H9 (cell line): ENCODE measurements at regions not wholly inside any gene's neighbourhood (a gene's known extent, or its start where the extent isn't known, plus 50 kb on each side); places are given as distances from the start of the nearest gene placed in this dataset.

ENCODE experiments used
- DNase-seq: peaks from one replicate; pipeline ENCODE4 v3.0.0-alpha.2; 2017
- H2AFZ ChIP-seq: one replicate; pipeline ENCODE4 v1.6.1; 2013; ENCODE audit warnings: mild to moderate bottlenecking, low read length, control low read depth, moderate library complexity
- H2AK5ac ChIP-seq: 2 replicates; pipeline ENCODE4 v1.6.1; 2013; ENCODE audit warnings: low read length, control low read depth, mixed read lengths; ENCODE audit not compliant: insufficient read length
- H2BK120ac ChIP-seq: one replicate; pipeline ENCODE4 v1.6.1; 2013; ENCODE audit warnings: low read depth, mild to moderate bottlenecking, low read length, control low read depth, inconsistent platforms; ENCODE audit not compliant: poor library complexity, severe bottlenecking
- H2BK12ac ChIP-seq: 2 replicates; pipeline ENCODE4 v1.6.1; 2013; ENCODE audit warnings: low read length, control low read depth, mixed read lengths, low read depth; ENCODE audit not compliant: insufficient read length
- H2BK15ac ChIP-seq: 2 replicates; pipeline ENCODE4 v1.6.1; 2013; ENCODE audit warnings: low read depth, low read length, control low read depth
- H2BK20ac ChIP-seq: one replicate; pipeline ENCODE4 v1.6.1; 2013; ENCODE audit warnings: low read depth, mild to moderate bottlenecking, low read length, control low read depth, inconsistent platforms; ENCODE audit not compliant: poor library complexity, severe bottlenecking
- H2BK5ac ChIP-seq: 2 replicates; pipeline ENCODE4 v1.6.1; 2013; ENCODE audit warnings: low read length, control low read depth, mixed read lengths; ENCODE audit not compliant: insufficient read length
- H3K14ac ChIP-seq: 2 replicates; pipeline ENCODE4 v1.6.1; 2013; ENCODE audit warnings: low read length, control low read depth; ENCODE audit not compliant: insufficient read depth
- H3K18ac ChIP-seq: 2 replicates; pipeline ENCODE4 v1.6.1; 2013; ENCODE audit warnings: low read depth, mild to moderate bottlenecking, mixed read lengths, low read length, control low read depth; ENCODE audit not compliant: insufficient read length
- H3K23ac ChIP-seq: 2 replicates; pipeline ENCODE4 v1.6.1; 2013; ENCODE audit warnings: low read length, control low read depth, mixed read lengths, low read depth; ENCODE audit not compliant: insufficient read length
- H3K23me2 ChIP-seq: 2 replicates; pipeline ENCODE4 v1.6.1; 2013; ENCODE audit warnings: low read depth, mild to moderate bottlenecking, mixed read lengths, low read length, control low read depth; ENCODE audit not compliant: insufficient read length, poor library complexity, severe bottlenecking
- H3K27ac ChIP-seq: 2 replicates; pipeline ENCODE4 v1.5.1; 2013; ENCODE audit warnings: low read length, control low read depth, mixed read lengths, low read depth; ENCODE audit not compliant: insufficient read length
- H3K27me3 ChIP-seq: 2 replicates; pipeline ENCODE4 v1.6.1; 2013; ENCODE audit warnings: low read length, control low read depth, inconsistent platforms; ENCODE audit not compliant: insufficient read depth
- H3K4ac ChIP-seq: 2 replicates; pipeline ENCODE4 v1.6.1; 2013; ENCODE audit warnings: low read depth, mild to moderate bottlenecking, control low read depth, inconsistent platforms, low read length, moderate library complexity
- H3K4me1 ChIP-seq: 2 replicates; pipeline ENCODE4 v1.6.1; 2013; ENCODE audit warnings: low read length, control low read depth, inconsistent platforms; ENCODE audit not compliant: insufficient read depth
- H3K4me2 ChIP-seq: 2 replicates; pipeline ENCODE4 v1.6.1; 2013; ENCODE audit warnings: low read length, control low read depth, mixed read lengths; ENCODE audit not compliant: insufficient read length, insufficient read depth
- H3K56ac ChIP-seq: 2 replicates; pipeline ENCODE4 v1.6.1; 2013; ENCODE audit warnings: low read depth, mild to moderate bottlenecking, mixed read lengths, low read length, control low read depth; ENCODE audit not compliant: insufficient read length
- H3K79me1 ChIP-seq: 2 replicates; pipeline ENCODE4 v1.6.1; 2013; ENCODE audit warnings: low read depth, mild to moderate bottlenecking, moderate library complexity, low read length, control low read depth, inconsistent platforms; ENCODE audit not compliant: insufficient read depth, poor library complexity, severe bottlenecking
- H3K79me2 ChIP-seq: 2 replicates; pipeline ENCODE4 v1.6.1; 2013; ENCODE audit warnings: low read length, control low read depth, inconsistent platforms; ENCODE audit not compliant: insufficient read depth
- H3K9ac ChIP-seq: 2 replicates; pipeline ENCODE4 v1.6.1; 2013; ENCODE audit warnings: low read length, control low read depth, mixed read lengths; ENCODE audit not compliant: insufficient read length; ENCODE audit errors: extremely low read depth
- H3K9me3 ChIP-seq: one replicate; pipeline ENCODE4 v1.6.1; 2013; ENCODE audit warnings: low read depth, low read length, inconsistent platforms; ENCODE audit not compliant: control insufficient read depth
- H3T11ph ChIP-seq: one replicate; pipeline ENCODE4 v1.6.1; 2013; ENCODE audit warnings: mild to moderate bottlenecking, low read length, control low read depth, inconsistent platforms
- H4K20me1 ChIP-seq: one replicate; pipeline ENCODE4 v1.6.1; 2013; ENCODE audit not compliant: control insufficient read depth, insufficient read length, insufficient read depth
- H4K5ac ChIP-seq: 2 replicates; pipeline ENCODE4 v1.6.1; 2013; ENCODE audit warnings: low read depth, mild to moderate bottlenecking, mixed read lengths, low read length, control low read depth; ENCODE audit not compliant: insufficient read length
- H4K8ac ChIP-seq: replicated peaks from 2 replicates; pipeline ENCODE4 v1.6.1; 2013; ENCODE audit warnings: low read length, control low read depth, mixed read lengths, low read depth; ENCODE audit not compliant: insufficient read length
- H4K91ac ChIP-seq: 2 replicates; pipeline ENCODE4 v1.6.1; 2013; ENCODE audit warnings: low read depth, mild to moderate bottlenecking, moderate library complexity, mixed read lengths, low read length, control low read depth; ENCODE audit not compliant: insufficient read length
- H3K27ac Mint-ChIP-seq, 3 experiments: 2 replicates in 2 of 3; 3 replicates in 1 of 3; pipeline ENCODE4 v1.8.0; 2020 to 2021; ENCODE audit warnings: mixed read lengths in 3 of 3, mild to moderate bottlenecking in 1 of 3, moderate library complexity in 1 of 3
- H3K27me3 Mint-ChIP-seq: 2 replicates; pipeline ENCODE4 v1.8.0; 2021; ENCODE audit warnings: low read depth, mild to moderate bottlenecking, moderate library complexity, mixed read lengths
- H3K36me3 Mint-ChIP-seq, 3 experiments: 2 replicates in 2 of 3; 3 replicates in 1 of 3; pipeline ENCODE4 v1.8.0; 2020 to 2021; ENCODE audit warnings: low read depth in 3 of 3, mixed read lengths in 3 of 3; ENCODE audit not compliant: insufficient read depth in 1 of 3
- H3K4me1 Mint-ChIP-seq, 2 experiments: 2 replicates each; pipeline ENCODE4 v1.8.0; 2020; ENCODE audit warnings: mixed read lengths in 2 of 2
- H3K4me3 Mint-ChIP-seq, 2 experiments: 2 replicates in 1 of 2; 3 replicates in 1 of 2; pipeline ENCODE4 v1.8.0; 2020 to 2021; ENCODE audit warnings: mild to moderate bottlenecking in 2 of 2, mixed read lengths in 2 of 2, moderate library complexity in 1 of 2
- H3K9me3 Mint-ChIP-seq, 2 experiments: 2 replicates in 1 of 2; 3 replicates in 1 of 2; pipeline ENCODE4 v1.8.0; 2020; ENCODE audit warnings: mild to moderate bottlenecking in 2 of 2, mixed read lengths in 2 of 2, moderate library complexity in 1 of 2
- CTCF ChIP-seq: fragments of 200-600 bp; sonication (generic); conservative IDR thresholded peaks from 3 replicates; pipeline ENCODE4 v1.8.0; 2021; ENCODE audit warnings: antibody characterized with exemption, mild to moderate bottlenecking
- WGBS: extraction: QIAGEN DNeasy Blood & Tissue Kit; methylation state at CpG from one replicate; pipeline ENCODE4 v1.1.7; 2013; ENCODE audit warnings: missing lambda C conversion rate, low lambda C conversion rate, mixed read lengths; ENCODE audit not compliant: insufficient read length; ENCODE audit errors: extremely low coverage; 5-methylcytosine and 5-hydroxymethylcytosine counted together

GRCh38 chr1:29893046-29893723 lies 656.9 kb downstream of the PTPRU start:
- Mint-ChIP-seq H3K36me3 (no peaks in the 10 kb centered on the region), H3K27me3 (peaks cover 9% of the 10 kb centered on the region), H3K4me1 (peaks cover 13 to 21% of the 10 kb centered on the region in 2 experiments), H3K9me3 (no peaks in the 10 kb centered on the region), H3K4me3 (no peak overlapping the region), H3K27ac (peak overlapping the region in 1 of 3 experiments; percentile 43; a peak in 1 of 7 replicates)
- Histone ChIP-seq H3K4ac (no peak overlapping the region), H2BK20ac (no peak overlapping the region), H2BK15ac (no peak overlapping the region), H2AK5ac (no peak overlapping the region), H2BK120ac (no peak overlapping the region), H3K27ac (no peak overlapping the region), H3K79me2 (no peaks in the 10 kb centered on the region), H3K79me1 (no peaks in the 10 kb centered on the region), H4K20me1 (no peaks in the 10 kb centered on the region), H3K4me1 (no peaks in the 10 kb centered on the region; the same call in 1 of the 2 replicates), H4K5ac (no peak overlapping the region), H4K91ac (no peak overlapping the region), H3K4me2 (no peak overlapping the region), H3K9me3 (no peaks in the 10 kb centered on the region), H4K8ac (no peak overlapping the region), H2AFZ (no peak overlapping the region), H2BK5ac (no peak overlapping the region), H3T11ph (no peak overlapping the region), H3K9ac (no peak overlapping the region), H3K23ac (no peak overlapping the region), H3K23me2 (no peaks in the 10 kb centered on the region), H3K27me3 (no peaks in the 10 kb centered on the region), H3K14ac (no peak overlapping the region), H3K56ac (no peak overlapping the region), H2BK12ac (no peak overlapping the region), H3K18ac (no peak overlapping the region)
- peak; percentile 77 for DNase-seq
- no peak for TF ChIP-seq CTCF
- no CpG with 5 or more reads among the region's 7 CpGs for WGBS
